ENCODE measurements at regions not wholly inside any gene's neighbourhood (a gene's known extent, or its start where the extent isn't known, plus 50 kb on each side); places are given as distances from the start of the nearest gene placed in this dataset.

DNA sequence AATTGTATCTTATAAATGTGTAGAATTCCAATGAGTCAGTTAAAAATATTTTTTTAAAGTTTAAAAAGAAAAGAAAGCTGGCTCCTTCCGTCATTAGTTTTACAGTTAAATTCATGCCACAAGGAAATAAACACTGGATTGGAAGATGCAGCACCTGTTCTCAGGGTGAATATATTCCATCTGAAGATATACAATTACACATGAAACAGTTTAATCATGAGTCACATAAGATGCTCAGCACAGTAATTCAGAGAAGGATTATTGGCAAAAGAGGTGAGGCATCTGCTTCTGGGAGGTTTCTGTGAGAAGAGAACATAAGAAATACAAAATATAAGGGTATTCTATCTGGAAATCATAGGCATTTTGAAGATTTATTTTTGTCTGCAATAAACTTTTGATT, 376.5 kb upstream of the SORCS1 start:
- Histone ChIP-seq H3K4ac (ENCODE audit: low read depth, low read length) (no peak overlapping the region), H3K23ac (ENCODE audit: low read depth, low read length) (no peak overlapping the region), H3K56ac (ENCODE audit: extremely low read depth, insufficient read depth, low read length) (no peak overlapping the region), H4K8ac (ENCODE audit: low read depth in 2 of 2, low read length in 2 of 2) (no peak overlapping the region), H2BK5ac (ENCODE audit: low read depth, low read length, poor library complexity, severe bottlenecking) (no peak overlapping the region), H3K14ac (replicated peaks; ENCODE audit: low read depth, low read length) (no peak overlapping the region), H2AK5ac (ENCODE audit: low read depth, low read length) (no peak overlapping the region), H3K4me3 (ENCODE audit: insufficient read depth, low read depth, low read length) (no peak overlapping the region), H2BK15ac (ENCODE audit: low read depth, low read length) (no peak overlapping the region), H2AK9ac (replicated peaks; ENCODE audit: low read depth, low read length, poor library complexity) (no peak overlapping the region), H4K91ac (ENCODE audit: insufficient read depth, low read depth, low read length) (no peak overlapping the region), H3K4me2 (ENCODE audit: low read depth, low read length) (no peak overlapping the region), H3K27ac (ENCODE audit: insufficient read depth, low read length) (no peak overlapping the region), H3K18ac (ENCODE audit: low read depth, low read length) (no peak overlapping the region), H3K4me1 (ENCODE audit: control insufficient read depth, insufficient read depth, low read length) (no peaks in the 10 kb centered on the region), H4K20me1 (ENCODE audit: insufficient read depth, low read length) (no peaks in the 10 kb centered on the region), H3K9me1 (ENCODE audit: insufficient read depth, low read length) (no peaks in the 10 kb centered on the region), H3K27me3 (ENCODE audit: control insufficient read depth, insufficient read depth, low read length) (no peaks in the 10 kb centered on the region), H2AFZ (replicated peaks; ENCODE audit: low read length, poor library complexity) (no peak overlapping the region), H3K79me1 (ENCODE audit: low read depth in 1 of 2, low read length in 2 of 2) (no peaks in the 10 kb centered on the region), H3K36me3 (ENCODE audit: control insufficient read depth, insufficient read depth, low read length) (no peaks in the 10 kb centered on the region), H2BK120ac (ENCODE audit: low read depth, low read length) (no peak overlapping the region), H2BK20ac (ENCODE audit: low read depth, low read length) (no peak overlapping the region), H3K9me3 (ENCODE audit: control insufficient read depth, insufficient read depth, low read length) (peaks cover 11% of the 10 kb centered on the region), H4K5ac (ENCODE audit: low read depth, low read length) (no peak overlapping the region), H3K9ac (ENCODE audit: low read depth, low read length) (no peak overlapping the region)
- TF ChIP-seq BHLHE40 (IDR thresholded peaks at IDR 0.05; ENCODE audit: low read depth, low read length) (no peak), CHD1 (IDR thresholded peaks at IDR 0.05; ENCODE audit: low read depth, low read length) (no peak), SMC3 (IDR thresholded peaks at IDR 0.05; ENCODE audit: low read depth, low read length) (no peak), MAZ (IDR thresholded peaks at IDR 0.05; ENCODE audit: borderline replicate concordance, low read depth, low read length) (no peak), RAD21 (IDR thresholded peaks at IDR 0.05; ENCODE audit: low read length) (no peak)
- no CpG with 5 or more reads among the region's 1 CpG for WGBS, 2 experiments (ENCODE audit: extremely low coverage in 2 of 2, insufficient read length in 1 of 2)
- POLR2A ChIA-PET (ENCODE audit: unreplicated experiment) = no interaction called here
- in situ Hi-C loops (cut with MboI; ENCODE audit: low sequenced_read_pairs) = no loop called here
- ATAC-seq (ENCODE audit: low read depth) (no peak), DNase-seq (no peak)
- CTCF ChIA-PET = no interaction called here
- intact Hi-C loops (cut with micrococcal nuclease) = no loop called here
- dilution Hi-C loops (cut with HindIII; ENCODE audit: low sequenced_read_pairs, unreplicated experiment) = no loop called here
- BruUV-seq (replicated peaks) = no TSS peak

Measured in IMR-90 (cell line).